OCI-LY7 (cell line): ENCODE measurements at regions not wholly inside any gene's neighbourhood (a gene's known extent, or its start where the extent isn't known, plus 50 kb on each side); places are given as distances from the start of the nearest gene placed in this dataset.

ENCODE experiments used
- BruUV-seq: library from RNA; stranded (reverse); fragments of 400-500 nt; replicated peaks from 2 replicates; lab custom pipeline; 2021; lab: Mats Ljungman, UMichigan
- CTCF ChIA-PET: fragments of 300-600 bp; sonication (Branson Sonifier 250); formaldehyde crosslinking; loops from one replicate; lab custom pipeline; 2022; ENCODE audit warnings: antibody characterized with exemption; ENCODE audit not compliant: unreplicated experiment; lab: Charles Lee
- POLR2A ChIA-PET: fragments of 300-600 bp; sonication (Branson Sonifier 250); formaldehyde crosslinking; loops from one replicate; lab custom pipeline; 2022; ENCODE audit warnings: antibody characterized with exemption; lab: Charles Lee
- DNase-seq: peaks from one replicate; pipeline ENCODE4 v3.0.0-alpha.2; 2015; ENCODE audit warnings: low spot score
- H2AFZ ChIP-seq: fragments of 200-600 bp; sonication (generic), shearing (Covaris generic); 2 replicates; pipeline ENCODE4 v1.6.1; 2014; ENCODE audit warnings: mild to moderate bottlenecking, antibody characterized with exemption, low read length, moderate library complexity
- H3K27ac ChIP-seq: fragments of 200-600 bp; sonication (generic); 2 replicates; pipeline ENCODE4 v1.5.1; 2014; ENCODE audit warnings: mixed run types, low read depth, mild to moderate bottlenecking, moderate library complexity, low read length, inconsistent platforms; ENCODE audit not compliant: poor library complexity, severe bottlenecking
- H3K36me3 ChIP-seq: fragments of 200-600 bp; sonication (generic); 2 replicates; pipeline ENCODE4 v1.6.1; 2014; ENCODE audit warnings: mild to moderate bottlenecking, antibody characterized with exemption, low read length, moderate library complexity, mixed read lengths; ENCODE audit not compliant: insufficient read depth
- H3K4me1 ChIP-seq: fragments of 200-600 bp; sonication (generic); 2 replicates; pipeline ENCODE4 v1.5.1; 2014; ENCODE audit warnings: mild to moderate bottlenecking, low read length; ENCODE audit not compliant: insufficient read depth, poor library complexity, severe bottlenecking
- H3K4me2 ChIP-seq: fragments of 200-600 bp; sonication (generic); 2 replicates; pipeline ENCODE4 v1.6.1; 2014; ENCODE audit warnings: mild to moderate bottlenecking, low read length
- H3K4me3 ChIP-seq: fragments of 200-600 bp; sonication (generic); 2 replicates; pipeline ENCODE4 v1.5.1; 2014; ENCODE audit warnings: mild to moderate bottlenecking, low read depth, low read length; ENCODE audit not compliant: poor library complexity, severe bottlenecking
- H3K79me2 ChIP-seq: fragments of 200-600 bp; sonication (generic); 2 replicates; pipeline ENCODE4 v1.6.1; 2016; ENCODE audit warnings: low read depth, mild to moderate bottlenecking, low read length, moderate library complexity, mixed read lengths; ENCODE audit not compliant: insufficient read depth
- H3K9me2 ChIP-seq: fragments of 200-600 bp; sonication (generic); 2 replicates; pipeline ENCODE4 v1.6.1; 2016; ENCODE audit warnings: mild to moderate bottlenecking, low read length, mixed read lengths; ENCODE audit not compliant: insufficient read depth
- H3K9me3 ChIP-seq: fragments of 200-600 bp; sonication (generic); 2 replicates; pipeline ENCODE4 v1.6.1; 2014; ENCODE audit warnings: mild to moderate bottlenecking, mixed run types, low read length, mixed read lengths
- H4K20me1 ChIP-seq: fragments of 200-600 bp; sonication (generic); 2 replicates; pipeline ENCODE4 v1.6.1; 2014; ENCODE audit warnings: mild to moderate bottlenecking, antibody characterized with exemption, low read length, moderate library complexity, mixed read lengths; ENCODE audit not compliant: insufficient read depth
- EZH2phosphoT487 ChIP-seq: fragments of 200-600 bp; sonication (generic); IDR thresholded peaks from 2 replicates; pipeline ENCODE4 v1.6.1; 2018; ENCODE audit warnings: low read depth, borderline replicate concordance, mild to moderate bottlenecking, mixed run types, antibody characterized with exemption, low read length, moderate library complexity, mixed read lengths
- intact Hi-C: fragments of 100-400 bp; cut with micrococcal nuclease; formaldehyde crosslinking; loops from one replicate; pipeline ENCODE4 v1.10.0; 2022; ENCODE audit not compliant: unreplicated experiment
- TF ChIP-seq, protein P1 (sequence below): fragments of 200-600 bp; sonication (generic); conservative IDR thresholded peaks from 2 replicates; pipeline ENCODE4 v1.5.1; 2014; ENCODE audit warnings: mild to moderate bottlenecking, antibody characterized with exemption, low read length, moderate library complexity, mixed read lengths

DNA sequence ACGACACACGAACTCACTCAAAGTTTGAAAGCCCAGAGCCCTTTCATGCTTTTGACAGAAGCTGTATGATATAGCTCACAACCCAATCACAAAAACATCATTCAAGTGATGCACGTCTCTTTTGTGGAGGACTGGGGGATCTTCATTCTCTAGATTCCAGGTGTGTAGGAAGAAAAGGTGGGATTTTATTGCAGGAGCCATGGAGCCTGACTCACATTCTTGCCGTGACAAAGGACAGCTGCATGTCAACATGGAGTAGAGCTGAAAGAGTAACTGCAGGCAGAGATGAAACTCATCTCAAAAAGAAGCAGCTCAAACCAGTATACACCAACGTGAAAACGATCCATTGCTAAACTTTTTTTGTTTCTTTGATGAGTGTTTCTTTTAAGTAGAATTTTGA, 50.9 kb upstream of the PDE1A start:
- no peaks in the 10 kb centered on the region for H3K79me2 ChIP-seq
- no TSS peak for BruUV-seq
- no peak overlapping the region for H3K4me3 ChIP-seq
- no peak overlapping the region for H2AFZ ChIP-seq
- no peak overlapping the region for H3K4me2 ChIP-seq
- no peak overlapping the region for H3K27ac ChIP-seq
- H4K20me1 ChIP-seq = no peaks in the 10 kb centered on the region
- H3K9me2 ChIP-seq = no peaks in the 10 kb centered on the region
- no peaks in the 10 kb centered on the region for H3K4me1 ChIP-seq
- no peaks in the 10 kb centered on the region for H3K36me3 ChIP-seq
- 0 out of 2 replicates have a peak, but pooled peaks cover 4% of the 10 kb centered on the region for H3K9me3 ChIP-seq
- ChIA-PET CTCF (no interaction called here), POLR2A (no interaction called here)
- DNase-seq = no peak
- no peak for TF ChIP-seq EZH2phosphoT487
- TF ChIP-seq, protein P1, sequence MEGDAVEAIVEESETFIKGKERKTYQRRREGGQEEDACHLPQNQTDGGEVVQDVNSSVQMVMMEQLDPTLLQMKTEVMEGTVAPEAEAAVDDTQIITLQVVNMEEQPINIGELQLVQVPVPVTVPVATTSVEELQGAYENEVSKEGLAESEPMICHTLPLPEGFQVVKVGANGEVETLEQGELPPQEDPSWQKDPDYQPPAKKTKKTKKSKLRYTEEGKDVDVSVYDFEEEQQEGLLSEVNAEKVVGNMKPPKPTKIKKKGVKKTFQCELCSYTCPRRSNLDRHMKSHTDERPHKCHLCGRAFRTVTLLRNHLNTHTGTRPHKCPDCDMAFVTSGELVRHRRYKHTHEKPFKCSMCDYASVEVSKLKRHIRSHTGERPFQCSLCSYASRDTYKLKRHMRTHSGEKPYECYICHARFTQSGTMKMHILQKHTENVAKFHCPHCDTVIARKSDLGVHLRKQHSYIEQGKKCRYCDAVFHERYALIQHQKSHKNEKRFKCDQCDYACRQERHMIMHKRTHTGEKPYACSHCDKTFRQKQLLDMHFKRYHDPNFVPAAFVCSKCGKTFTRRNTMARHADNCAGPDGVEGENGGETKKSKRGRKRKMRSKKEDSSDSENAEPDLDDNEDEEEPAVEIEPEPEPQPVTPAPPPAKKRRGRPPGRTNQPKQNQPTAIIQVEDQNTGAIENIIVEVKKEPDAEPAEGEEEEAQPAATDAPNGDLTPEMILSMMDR = no peak
- intact Hi-C loops = no loop called here

DNA sequence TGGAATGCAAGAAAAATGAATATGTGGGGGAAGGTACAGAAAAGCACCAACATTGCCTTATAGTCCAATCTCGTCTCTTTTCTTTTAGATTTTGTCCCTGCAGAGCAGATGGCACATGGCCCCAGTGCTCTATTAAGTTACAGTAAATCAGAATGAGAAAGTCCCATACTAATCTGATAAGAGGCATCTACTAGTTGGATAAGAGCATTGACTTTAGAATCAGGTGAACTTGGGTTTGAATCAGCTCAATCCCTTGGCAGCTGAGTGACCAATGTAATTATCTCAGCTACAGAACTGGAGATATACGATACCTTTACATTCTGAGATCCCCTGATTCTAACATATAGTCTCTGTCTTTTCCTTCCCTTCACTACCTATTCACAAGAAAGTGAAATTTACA, 54.8 kb upstream of the PDE1A start:
- Histone ChIP-seq H3K36me3 (no peaks in the 10 kb centered on the region), H2AFZ (no peak overlapping the region), H3K4me3 (no peak overlapping the region), H4K20me1 (no peaks in the 10 kb centered on the region), H3K4me1 (no peaks in the 10 kb centered on the region), H3K27ac (no peak overlapping the region), H3K9me2 (no peaks in the 10 kb centered on the region), H3K79me2 (no peaks in the 10 kb centered on the region), H3K4me2 (no peak overlapping the region), H3K9me3 (no peaks in the 10 kb centered on the region)
- no peak for DNase-seq
- ChIA-PET POLR2A (no interaction called here), CTCF (no interaction called here)
- intact Hi-C loops = no loop called here
- TF ChIP-seq, protein P1 = no peak
- no peak for TF ChIP-seq EZH2phosphoT487
- BruUV-seq = no TSS peak

DNA sequence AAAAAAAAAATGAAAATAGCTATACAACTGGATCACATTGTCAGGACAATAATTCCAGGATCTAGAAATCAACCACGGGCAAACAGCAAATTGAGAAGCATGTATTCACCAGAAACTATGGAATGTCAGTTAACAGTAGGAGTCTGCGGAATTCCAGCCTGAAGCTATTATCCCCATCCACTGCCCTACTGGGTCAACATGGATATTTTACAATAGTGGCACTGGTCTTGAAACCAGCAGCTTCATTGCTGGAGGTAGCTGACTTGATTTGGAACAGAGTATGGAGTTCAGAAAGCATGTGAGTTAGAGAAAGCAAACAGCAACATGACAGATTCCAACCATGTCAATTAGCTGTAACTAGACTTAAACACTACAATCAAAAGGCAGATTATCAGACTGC, 55.7 kb upstream of the PDE1A start:
- H3K36me3 ChIP-seq = no peaks in the 10 kb centered on the region

More for the DNA sequence above, 55.7 kb upstream of the PDE1A start:
- no peaks in the 10 kb centered on the region for H3K9me2 ChIP-seq
- H3K79me2 ChIP-seq = no peaks in the 10 kb centered on the region
- ChIA-PET POLR2A (no interaction called here), CTCF (no interaction called here)
- no peak overlapping the region for H3K4me2 ChIP-seq
- no peaks in the 10 kb centered on the region for H3K4me1 ChIP-seq
- intact Hi-C loops = no loop called here
- no peak for DNase-seq
- H4K20me1 ChIP-seq = no peaks in the 10 kb centered on the region
- H2AFZ ChIP-seq = no peak overlapping the region
- H3K4me3 ChIP-seq = no peak overlapping the region
- H3K9me3 ChIP-seq = no peaks in the 10 kb centered on the region
- no peak overlapping the region for H3K27ac ChIP-seq
- TF ChIP-seq, protein P1 = no peak
- TF ChIP-seq EZH2phosphoT487 = no peak
- BruUV-seq = no TSS peak
